ENCODE measurements at regions not wholly inside any gene's neighbourhood (a gene's known extent, or its start where the extent isn't known, plus 50 kb on each side); places are given as distances from the start of the nearest gene placed in this dataset.

- no peaks in the 10 kb centered on the region for H3K27me3 ChIP-seq (ENCODE audit: insufficient read depth, poor library complexity, severe bottlenecking)
- H3K4me1 ChIP-seq (ENCODE audit: insufficient read depth, poor library complexity, severe bottlenecking) = no peaks in the 10 kb centered on the region
- H3K36me3 ChIP-seq (ENCODE audit: low read depth) = no peaks in the 10 kb centered on the region
- peaks cover 6% of the 10 kb centered on the region for H3K9me3 ChIP-seq (ENCODE audit: severe bottlenecking)
- no peak overlapping the region for H3K27ac ChIP-seq (ENCODE audit: poor library complexity, severe bottlenecking)
- no peak for ATAC-seq (ENCODE audit: low read depth)
- DNase-seq (ENCODE audit: low spot score) = no peak
- H3K4me3 ChIP-seq (ENCODE audit: severe bottlenecking) = no peak overlapping the region
- no peak for TF ChIP-seq CTCF (IDR thresholded peaks at IDR 0.05; ENCODE audit: poor library complexity, severe bottlenecking)
Observed at GRCh38 chr2:144967961-144968360, 448.0 kb upstream of the ZEB2 start.

DNA sequence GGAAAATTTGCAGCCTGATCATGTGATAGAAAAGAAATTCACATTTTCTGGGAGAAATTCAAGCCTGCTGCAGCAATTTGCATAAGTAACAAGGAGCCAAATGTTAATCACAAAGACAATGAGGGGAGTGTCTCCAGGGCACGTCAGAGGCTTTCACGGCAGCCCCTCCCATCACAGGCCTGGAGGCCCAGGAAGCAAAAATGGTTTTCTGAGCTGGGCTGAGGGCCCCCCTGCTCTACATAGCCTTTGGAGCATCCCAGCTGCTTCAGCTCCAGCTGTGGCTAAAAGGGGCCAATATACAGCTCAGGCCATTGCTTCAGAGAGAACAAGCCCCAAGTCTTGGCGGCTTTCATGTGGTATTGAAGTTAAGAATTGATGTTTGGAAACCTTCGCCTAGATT is 445.3 kb upstream of the ZEB2 start:
- no peak for DNase-seq (ENCODE audit: low spot score)
- TF ChIP-seq CTCF (IDR thresholded peaks at IDR 0.05; ENCODE audit: poor library complexity, severe bottlenecking) = no peak

DNA sequence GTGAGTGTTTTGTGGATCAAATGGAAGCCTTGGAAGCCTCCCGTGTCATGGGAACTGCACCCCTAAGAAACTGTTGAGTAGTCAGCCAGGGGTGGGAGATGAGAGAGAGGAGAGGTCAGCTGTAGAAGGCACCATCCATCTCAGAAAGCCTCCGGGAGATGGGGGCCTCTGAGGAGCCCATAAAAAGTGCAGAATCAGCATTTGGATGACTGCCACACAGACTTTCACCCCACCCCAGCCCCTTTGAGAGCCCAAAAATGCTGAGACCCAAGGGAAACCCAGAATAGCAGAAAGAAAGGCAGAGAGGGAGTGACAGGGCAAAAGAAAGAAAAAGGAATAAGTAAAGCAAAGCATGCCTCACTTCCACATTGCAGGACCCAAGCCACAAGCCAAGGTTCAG is 443.1 kb upstream of the ZEB2 start:
- DNase-seq (ENCODE audit: low spot score) (no peak), ATAC-seq (ENCODE audit: low read depth) (no peak)
- Histone ChIP-seq H3K27ac (ENCODE audit: poor library complexity, severe bottlenecking) (no peak overlapping the region), H3K27me3 (ENCODE audit: insufficient read depth, poor library complexity, severe bottlenecking) (no peaks in the 10 kb centered on the region), H3K9me3 (ENCODE audit: severe bottlenecking) (peaks cover 3% of the 10 kb centered on the region), H3K4me3 (ENCODE audit: severe bottlenecking) (no peak overlapping the region), H3K36me3 (ENCODE audit: low read depth) (no peaks in the 10 kb centered on the region), H3K4me1 (ENCODE audit: insufficient read depth, poor library complexity, severe bottlenecking) (no peaks in the 10 kb centered on the region)
- TF ChIP-seq CTCF (IDR thresholded peaks at IDR 0.05; ENCODE audit: poor library complexity, severe bottlenecking) = no peak

More for the DNA sequence above, 445.3 kb upstream of the ZEB2 start:
- Histone ChIP-seq H3K36me3 (ENCODE audit: low read depth) (no peaks in the 10 kb centered on the region), H3K4me1 (ENCODE audit: insufficient read depth, poor library complexity, severe bottlenecking) (no peaks in the 10 kb centered on the region), H3K9me3 (ENCODE audit: severe bottlenecking) (peaks cover 3% of the 10 kb centered on the region), H3K27me3 (ENCODE audit: insufficient read depth, poor library complexity, severe bottlenecking) (no peaks in the 10 kb centered on the region), H3K4me3 (ENCODE audit: severe bottlenecking) (no peak overlapping the region), H3K27ac (ENCODE audit: poor library complexity, severe bottlenecking) (no peak overlapping the region)
- ATAC-seq (ENCODE audit: low read depth) = no peak

GRCh38 chr2:144959416-144959815 is 439.5 kb upstream of the ZEB2 start:
- Histone ChIP-seq H3K9me3 (ENCODE audit: severe bottlenecking) (no peaks in the 10 kb centered on the region), H3K4me3 (ENCODE audit: severe bottlenecking) (no peak overlapping the region), H3K27me3 (ENCODE audit: insufficient read depth, poor library complexity, severe bottlenecking) (no peaks in the 10 kb centered on the region), H3K36me3 (ENCODE audit: low read depth) (no peaks in the 10 kb centered on the region), H3K27ac (ENCODE audit: poor library complexity, severe bottlenecking) (no peak overlapping the region), H3K4me1 (ENCODE audit: insufficient read depth, poor library complexity, severe bottlenecking) (no peaks in the 10 kb centered on the region)
- ATAC-seq (ENCODE audit: low read depth) (no peak), DNase-seq (ENCODE audit: low spot score) (no peak)
- TF ChIP-seq CTCF (IDR thresholded peaks at IDR 0.05; ENCODE audit: poor library complexity, severe bottlenecking) = no peak

DNA sequence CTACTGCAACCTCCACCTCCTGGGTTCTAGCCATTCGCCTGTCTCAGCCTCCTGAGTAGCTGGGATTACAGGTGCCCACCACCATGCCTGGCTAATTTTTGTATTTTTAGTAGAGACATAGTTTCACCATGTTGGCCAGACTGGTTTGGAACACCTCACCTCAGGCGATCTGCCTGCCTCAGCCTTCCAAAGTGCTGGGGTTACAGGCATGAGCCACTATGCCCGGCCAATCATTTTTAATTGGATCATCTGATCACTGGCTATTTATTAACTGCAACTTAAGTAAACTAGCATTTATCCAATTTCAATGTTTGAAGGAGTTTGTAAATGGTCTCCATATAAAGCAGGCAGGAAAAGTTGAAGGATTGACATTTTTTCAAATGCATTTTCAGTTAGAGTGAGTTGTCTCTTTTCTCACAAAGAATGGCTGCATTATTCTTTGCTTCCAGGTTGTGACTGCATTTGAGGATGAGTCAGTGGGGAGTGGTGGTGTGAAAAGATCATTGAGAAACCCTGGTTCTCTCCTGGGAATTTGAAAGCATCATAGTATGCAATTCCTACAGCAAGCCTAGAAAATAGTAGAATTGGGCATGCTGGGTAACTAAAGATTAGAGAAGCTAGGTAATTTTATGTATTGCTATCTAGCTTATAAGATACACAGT is 431.1 kb upstream of the ZEB2 start:
- Histone ChIP-seq H3K27me3 (ENCODE audit: insufficient read depth, poor library complexity, severe bottlenecking) (no peaks in the 10 kb centered on the region), H3K36me3 (ENCODE audit: low read depth) (no peaks in the 10 kb centered on the region), H3K4me1 (ENCODE audit: insufficient read depth, poor library complexity, severe bottlenecking) (peaks cover 4% of the 10 kb centered on the region), H3K9me3 (ENCODE audit: severe bottlenecking) (no peaks in the 10 kb centered on the region), H3K27ac (ENCODE audit: poor library complexity, severe bottlenecking) (peak overlapping the region; percentile 67), H3K4me3 (ENCODE audit: severe bottlenecking) (no peak overlapping the region)
- DNase-seq (ENCODE audit: low spot score) = no peak
- TF ChIP-seq CTCF (IDR thresholded peaks at IDR 0.05; ENCODE audit: poor library complexity, severe bottlenecking) = no peak
- ATAC-seq (ENCODE audit: low read depth) = peak; percentile 94

Measured in RWPE2 (cell line).